ENCODE measurements at regions not wholly inside any gene's neighbourhood (a gene's known extent, or its start where the extent isn't known, plus 50 kb on each side); places are given as distances from the start of the nearest gene placed in this dataset.
A peak's percentile ranks its signal among the peaks of the same experiment; 100 is the strongest.

DNA sequence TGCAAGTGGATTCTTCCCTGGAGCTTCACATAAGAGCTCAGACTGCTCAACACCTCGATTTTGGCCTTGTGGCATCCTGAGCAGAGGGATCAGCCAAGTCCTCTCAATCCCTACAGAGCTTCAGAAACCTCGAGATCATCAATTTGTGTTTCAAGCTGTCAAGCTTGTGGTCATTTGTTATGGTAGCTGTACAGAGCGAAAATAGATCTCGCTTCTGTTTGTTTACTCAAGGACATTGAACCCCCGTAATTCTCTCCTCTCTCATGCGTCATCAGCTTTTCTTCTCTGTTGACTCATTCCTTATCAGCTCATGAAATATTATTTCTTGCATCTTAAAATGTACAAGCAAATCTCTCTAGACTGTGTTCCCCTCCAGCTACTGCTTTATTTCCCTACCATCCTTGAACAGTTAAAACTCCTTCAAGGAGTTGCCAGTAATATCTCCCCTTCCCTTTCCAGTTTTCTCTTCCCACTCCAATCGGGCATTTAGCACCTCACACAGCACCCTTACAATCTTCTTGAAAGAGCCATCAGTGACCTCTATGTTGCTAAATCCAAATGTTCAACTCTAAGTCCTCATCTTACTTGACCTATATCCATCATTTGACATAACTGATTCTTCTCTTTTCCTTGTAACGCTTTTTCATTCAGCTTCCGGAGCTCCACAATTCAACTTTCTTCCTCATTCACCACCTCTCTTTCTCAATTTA, 106.2 kb upstream of the FAT1 start:
- H3K4me3 ChIP-seq (replicated peaks in 1 of 3; ENCODE audit: low read depth in 2 of 3, low read length in 3 of 3): no peak overlapping the region
- TF ChIP-seq, protein P1, sequence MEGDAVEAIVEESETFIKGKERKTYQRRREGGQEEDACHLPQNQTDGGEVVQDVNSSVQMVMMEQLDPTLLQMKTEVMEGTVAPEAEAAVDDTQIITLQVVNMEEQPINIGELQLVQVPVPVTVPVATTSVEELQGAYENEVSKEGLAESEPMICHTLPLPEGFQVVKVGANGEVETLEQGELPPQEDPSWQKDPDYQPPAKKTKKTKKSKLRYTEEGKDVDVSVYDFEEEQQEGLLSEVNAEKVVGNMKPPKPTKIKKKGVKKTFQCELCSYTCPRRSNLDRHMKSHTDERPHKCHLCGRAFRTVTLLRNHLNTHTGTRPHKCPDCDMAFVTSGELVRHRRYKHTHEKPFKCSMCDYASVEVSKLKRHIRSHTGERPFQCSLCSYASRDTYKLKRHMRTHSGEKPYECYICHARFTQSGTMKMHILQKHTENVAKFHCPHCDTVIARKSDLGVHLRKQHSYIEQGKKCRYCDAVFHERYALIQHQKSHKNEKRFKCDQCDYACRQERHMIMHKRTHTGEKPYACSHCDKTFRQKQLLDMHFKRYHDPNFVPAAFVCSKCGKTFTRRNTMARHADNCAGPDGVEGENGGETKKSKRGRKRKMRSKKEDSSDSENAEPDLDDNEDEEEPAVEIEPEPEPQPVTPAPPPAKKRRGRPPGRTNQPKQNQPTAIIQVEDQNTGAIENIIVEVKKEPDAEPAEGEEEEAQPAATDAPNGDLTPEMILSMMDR (IDR thresholded peaks at IDR 0.05): no peak
- no peaks in the 10 kb centered on the region for H3K79me2 ChIP-seq (ENCODE audit: insufficient read depth, low read length)
- no peaks in the 10 kb centered on the region for H3K27me3 ChIP-seq (ENCODE audit: control insufficient read depth in 2 of 2, insufficient read depth in 2 of 2, low read length in 2 of 2)
- H3K9me3 ChIP-seq (replicated peaks in 1 of 2; ENCODE audit: control insufficient read depth in 1 of 2, insufficient read depth in 1 of 2, low read length in 2 of 2): peaks cover 7 to 9% of the 10 kb centered on the region in 2 donors
- H3K9ac ChIP-seq (ENCODE audit: insufficient read depth, low read length, poor library complexity, severe bottlenecking): no peak overlapping the region
- Mint-ChIP-seq H3K27ac (no peak overlapping the region), H3K36me3 (no peaks in the 10 kb centered on the region), H3K4me3 (no peak overlapping the region), H3K9me3 (peaks cover 0 to 17% (median 7%) of the 10 kb centered on the region in 7 donors), H3K27me3 (ENCODE audit: low read depth in 3 of 3) (peaks cover 0 to 2% (median 0%) of the 10 kb centered on the region in 3 donors), H3K4me1 (no peaks in the 10 kb centered on the region)
- no peak overlapping the region for H3K27ac ChIP-seq (ENCODE audit: low read depth in 1 of 2, low read length in 2 of 2)
- intact Hi-C loops (cut with micrococcal nuclease): no loop called here
- DNase-seq: no peak
- no peak overlapping the region for H2AFZ ChIP-seq (ENCODE audit: insufficient read depth, low read depth, low read length, poor library complexity, severe bottlenecking)
- 66% methylated on average over 8 of the region's 9 CpGs for WGBS (ENCODE audit: insufficient coverage)
- H3K4me1 ChIP-seq (ENCODE audit: control insufficient read depth in 1 of 2, insufficient read depth in 2 of 2, low read length in 2 of 2): no peaks in the 10 kb centered on the region
- H3K36me3 ChIP-seq (replicated peaks in 1 of 2; ENCODE audit: control insufficient read depth in 1 of 2, insufficient read depth in 2 of 2, low read length in 2 of 2): no peaks in the 10 kb centered on the region
- no peak overlapping the region for H3K4me2 ChIP-seq (replicated peaks; ENCODE audit: extremely low read depth, low read length, poor library complexity, severe bottlenecking)
- H4K20me1 ChIP-seq (ENCODE audit: insufficient read depth, low read length): no peaks in the 10 kb centered on the region

DNA sequence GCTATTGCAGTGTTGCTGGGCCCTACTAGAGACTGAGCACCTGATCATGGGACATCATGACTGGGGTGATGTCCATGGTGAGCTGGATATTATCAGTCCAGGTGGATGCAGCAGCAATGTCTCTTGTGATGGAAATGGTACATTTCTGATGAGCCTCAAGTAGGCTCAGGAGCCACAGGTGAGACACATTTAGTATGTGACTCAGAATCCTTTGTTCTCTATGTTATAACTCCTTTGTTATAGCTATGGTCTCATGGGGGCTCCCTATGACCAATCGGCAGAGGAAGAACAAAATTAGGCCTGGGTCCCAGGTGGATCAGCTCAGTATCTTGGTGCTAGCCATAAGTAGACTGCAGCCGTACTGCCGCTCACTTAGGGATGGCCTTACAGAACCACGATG, 107.9 kb upstream of the FAT1 start:
- DNase-seq: no peak

More for the DNA sequence above, 107.9 kb upstream of the FAT1 start:
- Histone ChIP-seq H3K4me1 (ENCODE audit: control insufficient read depth in 1 of 2, insufficient read depth in 2 of 2, low read length in 2 of 2) (no peaks in the 10 kb centered on the region), H3K4me2 (replicated peaks; ENCODE audit: extremely low read depth, low read length, poor library complexity, severe bottlenecking) (no peak overlapping the region), H3K36me3 (replicated peaks in 1 of 2; ENCODE audit: control insufficient read depth in 1 of 2, insufficient read depth in 2 of 2, low read length in 2 of 2) (no peaks in the 10 kb centered on the region), H3K27ac (ENCODE audit: low read depth in 1 of 2, low read length in 2 of 2) (no peak overlapping the region), H3K9ac (ENCODE audit: insufficient read depth, low read length, poor library complexity, severe bottlenecking) (no peak overlapping the region), H3K79me2 (ENCODE audit: insufficient read depth, low read length) (no peaks in the 10 kb centered on the region), H3K27me3 (ENCODE audit: control insufficient read depth in 2 of 2, insufficient read depth in 2 of 2, low read length in 2 of 2) (no peaks in the 10 kb centered on the region), H2AFZ (ENCODE audit: insufficient read depth, low read depth, low read length, poor library complexity, severe bottlenecking) (no peak overlapping the region), H3K9me3 (replicated peaks in 1 of 2; ENCODE audit: control insufficient read depth in 1 of 2, insufficient read depth in 1 of 2, low read length in 2 of 2) (peaks cover 7 to 9% of the 10 kb centered on the region in 2 donors), H4K20me1 (ENCODE audit: insufficient read depth, low read length) (no peaks in the 10 kb centered on the region), H3K4me3 (replicated peaks in 1 of 3; ENCODE audit: low read depth in 2 of 3, low read length in 3 of 3) (no peak overlapping the region)
- Mint-ChIP-seq H3K4me3 (no peak overlapping the region), H3K27ac (peak overlapping the region in 1 of 7 donors; percentile 22), H3K4me1 (no peaks in the 10 kb centered on the region), H3K36me3 (no peaks in the 10 kb centered on the region), H3K9me3 (peaks cover 0 to 17% (median 7%) of the 10 kb centered on the region in 7 donors), H3K27me3 (ENCODE audit: low read depth in 3 of 3) (peaks cover 0 to 2% (median 0%) of the 10 kb centered on the region in 3 donors)
- WGBS (ENCODE audit: insufficient coverage): 83% methylated on average over 4 of the region's 4 CpGs
- intact Hi-C loops (cut with micrococcal nuclease): no loop called here
- TF ChIP-seq, protein P1 (IDR thresholded peaks at IDR 0.05): no peak
